Natural killer cell (primary cell): ENCODE measurements at regions not wholly inside any gene's neighbourhood (a gene's known extent, or its start where the extent isn't known, plus 50 kb on each side); places are given as distances from the start of the nearest gene placed in this dataset.

ENCODE experiments used
- ATAC-seq, 3 donors: fragments of 150-1000 bp in 2 of 3; fragments of 200-7000 bp in 1 of 3; cut with Tn5 transposase; 1 replicate in 1 of 3; 2 replicates in 2 of 3; pipeline ENCODE4 v1.10.0; 2021; ENCODE audit warnings: mild to moderate bottlenecking in 2 of 3, moderate library complexity in 2 of 3
- DNase-seq, 2 donors: peaks; one replicate each; pipeline versions ENCODE4 v3.0.0 to v3.0.0-alpha.2; 2013 to 2021; ENCODE audit warnings: mixed read lengths in 1 of 2
- H3K27ac ChIP-seq: one replicate; pipeline ENCODE4 v1.5.1; 2013; ENCODE audit warnings: mild to moderate bottlenecking, low read length
- H3K27me3 ChIP-seq: one replicate; pipeline ENCODE4 v1.6.1; 2013; ENCODE audit warnings: low read length; ENCODE audit not compliant: control insufficient read depth, insufficient read depth
- H3K36me3 ChIP-seq: one replicate; pipeline ENCODE4 v1.6.1; 2013; ENCODE audit warnings: low read length; ENCODE audit not compliant: control insufficient read depth, insufficient read depth
- H3K4me1 ChIP-seq: one replicate; pipeline ENCODE4 v1.6.1; 2013; ENCODE audit warnings: low read length; ENCODE audit not compliant: control insufficient read depth, insufficient read depth
- H3K4me3 ChIP-seq: one replicate; pipeline ENCODE4 v1.5.1; 2013; ENCODE audit warnings: low read length
- H3K9me3 ChIP-seq: one replicate; pipeline ENCODE4 v1.6.1; 2013; ENCODE audit warnings: low read length; ENCODE audit not compliant: control insufficient read depth, insufficient read depth
- H3K27ac Mint-ChIP-seq, 2 donors: one replicate each; pipeline ENCODE4 v1.8.0; 2022; ENCODE audit warnings: mild to moderate bottlenecking in 2 of 2, mixed read lengths in 2 of 2, moderate library complexity in 1 of 2
- H3K27me3 Mint-ChIP-seq, 2 donors: one replicate each; pipeline ENCODE4 v1.8.0; 2022; ENCODE audit warnings: low read depth in 2 of 2, mixed read lengths in 2 of 2
- H3K36me3 Mint-ChIP-seq: one replicate; pipeline ENCODE4 v1.8.0; 2022; ENCODE audit warnings: mixed read lengths
- H3K4me1 Mint-ChIP-seq, 2 donors: one replicate each; pipeline ENCODE4 v1.8.0; 2022; ENCODE audit warnings: mixed read lengths in 2 of 2
- H3K4me3 Mint-ChIP-seq: one replicate; pipeline ENCODE4 v1.8.0; 2022; ENCODE audit warnings: mild to moderate bottlenecking, moderate library complexity, mixed read lengths
- H3K9me3 Mint-ChIP-seq, 2 donors: one replicate each; pipeline ENCODE4 v1.8.0; 2022; ENCODE audit warnings: mixed read lengths in 2 of 2
- CTCF ChIP-seq: fragments of 200-600 bp; IDR thresholded peaks from one replicate; pipeline ENCODE4 v1.8.0; 2022; ENCODE audit warnings: antibody characterized with exemption
- WGBS: methylation state at CpG from one replicate; pipeline ENCODE4 v1.1.7; 2013; ENCODE audit warnings: missing lambda C conversion rate; ENCODE audit not compliant: insufficient coverage; 5-methylcytosine and 5-hydroxymethylcytosine counted together
- intact Hi-C: fragments of 100-400 bp; cut with micrococcal nuclease; formaldehyde crosslinking; loops from one replicate; pipeline ENCODE4 v1.14.2; 2022

GRCh38 chr11:131118247-131118646 is 202.0 kb upstream of the SNX19 start:
- Histone ChIP-seq H3K4me1 (no peaks in the 10 kb centered on the region), H3K4me3 (no peak overlapping the region), H3K36me3 (no peaks in the 10 kb centered on the region), H3K9me3 (no peaks in the 10 kb centered on the region), H3K27me3 (no peaks in the 10 kb centered on the region), H3K27ac (no peak overlapping the region)
- TF ChIP-seq CTCF, result no peak
- Mint-ChIP-seq H3K36me3 (no peaks in the 10 kb centered on the region), H3K27ac (no peak overlapping the region), H3K27me3 (no peaks in the 10 kb centered on the region), H3K4me3 (no peak overlapping the region), H3K4me1 (no peaks in the 10 kb centered on the region), H3K9me3 (no peaks in the 10 kb centered on the region)
- intact Hi-C loops, result no loop called here
- ATAC-seq (no peak), DNase-seq (no peak)
- 81% methylated on average over 3 of the region's 3 CpGs for WGBS

- H3K9me3 ChIP-seq, result no peaks in the 10 kb centered on the region
- no peaks in the 10 kb centered on the region for H3K36me3 Mint-ChIP-seq
- no peaks in the 10 kb centered on the region for H3K4me1 Mint-ChIP-seq
- H3K9me3 Mint-ChIP-seq, result peaks cover 0 to 2% of the 10 kb centered on the region in 2 donors
- H3K27ac ChIP-seq, result no peak overlapping the region
- no peak overlapping the region for H3K4me3 ChIP-seq
- no peak for TF ChIP-seq CTCF
- no peak overlapping the region for H3K27ac Mint-ChIP-seq
- no peaks in the 10 kb centered on the region for H3K36me3 ChIP-seq
- intact Hi-C loops, result no loop called here
- no peak for ATAC-seq
- no peak for DNase-seq
- no peak overlapping the region for H3K4me3 Mint-ChIP-seq
- no peaks in the 10 kb centered on the region for H3K4me1 ChIP-seq
- no peaks in the 10 kb centered on the region for H3K27me3 Mint-ChIP-seq
- no peaks in the 10 kb centered on the region for H3K27me3 ChIP-seq
- 74% methylated on average over 7 of the region's 7 CpGs for whole genome bisulfite sequencing
Observed at GRCh38 chr11:131121426-131122333, 205.4 kb upstream of the SNX19 start.

GRCh38 chr11:131122448-131122847 is 206.2 kb upstream of the SNX19 start:
- no peak for TF ChIP-seq CTCF
- DNase-seq (no peak), ATAC-seq (no peak)
- Histone ChIP-seq H3K27me3 (no peaks in the 10 kb centered on the region), H3K9me3 (no peaks in the 10 kb centered on the region), H3K4me1 (no peaks in the 10 kb centered on the region), H3K36me3 (no peaks in the 10 kb centered on the region), H3K4me3 (no peak overlapping the region), H3K27ac (no peak overlapping the region)
- intact Hi-C loops, result no loop called here
- H3K27ac Mint-ChIP-seq, result no peak overlapping the region
- no peaks in the 10 kb centered on the region for H3K4me1 Mint-ChIP-seq
- no peaks in the 10 kb centered on the region for H3K27me3 Mint-ChIP-seq
- no peak overlapping the region for H3K4me3 Mint-ChIP-seq
- H3K36me3 Mint-ChIP-seq, result peaks cover 6% of the 10 kb centered on the region
- H3K9me3 Mint-ChIP-seq, result peaks cover 4% of the 10 kb centered on the region in 2 donors
- WGBS, result 85% methylated on average over 4 of the region's 5 CpGs

- Mint-ChIP-seq H3K4me1 (no peaks in the 10 kb centered on the region), H3K9me3 (peaks cover 14 to 18% of the 10 kb centered on the region in 2 donors), H3K27ac (no peak overlapping the region), H3K27me3 (no peaks in the 10 kb centered on the region), H3K4me3 (no peak overlapping the region), H3K36me3 (peaks cover 16% of the 10 kb centered on the region)
- Histone ChIP-seq H3K4me3 (no peak overlapping the region), H3K36me3 (no peaks in the 10 kb centered on the region), H3K27ac (no peak overlapping the region), H3K27me3 (no peaks in the 10 kb centered on the region), H3K4me1 (no peaks in the 10 kb centered on the region), H3K9me3 (peaks cover 8% of the 10 kb centered on the region)
- WGBS, result 81% methylated on average over 2 of the region's 2 CpGs
- no peak for TF ChIP-seq CTCF
- DNase-seq, result no peak
- intact Hi-C loops, result no loop called here
- ATAC-seq, result no peak
Observed at GRCh38 chr11:131129474-131129873, 213.2 kb upstream of the SNX19 start.
